Hepatocyte (in vitro differentiated cells): ENCODE measurements at regions not wholly inside any gene's neighbourhood (a gene's known extent, or its start where the extent isn't known, plus 50 kb on each side); places are given as distances from the start of the nearest gene placed in this dataset.

Source experiments
- EZH2 ChIP-seq: fragments of 200-600 bp; sonication (generic); IDR thresholded peaks from 2 replicates; pipeline ENCODE4 v1.6.1; 2016; ENCODE audit warnings: antibody characterized with exemption, mild to moderate bottlenecking, borderline replicate concordance
- EZH2phosphoT487 ChIP-seq: fragments of 200-600 bp; sonication (generic); IDR thresholded peaks from one replicate; pipeline ENCODE4 v1.6.1; 2018; ENCODE audit warnings: antibody characterized with exemption, mild to moderate bottlenecking, low read depth, moderate library complexity; ENCODE audit not compliant: unreplicated experiment, severe bottlenecking
- TF ChIP-seq, protein P1 (sequence below): fragments of 200-600 bp; sonication (generic); IDR thresholded peaks from 2 replicates; pipeline ENCODE4 v1.5.1; 2016; ENCODE audit warnings: antibody characterized with exemption, mild to moderate bottlenecking; ENCODE audit not compliant: poor library complexity

DNA sequence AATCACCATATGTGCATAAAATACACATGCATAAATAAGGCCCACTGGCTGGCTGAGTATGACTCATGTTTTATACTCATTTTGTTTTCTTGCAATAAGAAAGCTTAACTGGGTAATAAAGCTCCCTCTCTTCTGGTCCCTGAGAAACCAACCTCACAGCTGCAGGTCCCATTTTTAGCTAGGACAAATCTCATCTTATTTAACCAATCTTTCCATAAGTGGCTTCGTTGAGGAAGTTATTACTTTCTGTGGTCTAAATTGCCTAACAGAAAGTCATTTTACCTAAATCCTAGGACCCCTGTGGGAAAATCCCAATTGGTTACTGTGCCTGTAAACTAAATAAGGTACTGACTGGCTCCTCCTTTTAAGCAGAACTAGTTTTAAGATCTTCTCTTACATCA, 232.8 kb upstream of the FBXO33 start:
- TF ChIP-seq, protein P1, sequence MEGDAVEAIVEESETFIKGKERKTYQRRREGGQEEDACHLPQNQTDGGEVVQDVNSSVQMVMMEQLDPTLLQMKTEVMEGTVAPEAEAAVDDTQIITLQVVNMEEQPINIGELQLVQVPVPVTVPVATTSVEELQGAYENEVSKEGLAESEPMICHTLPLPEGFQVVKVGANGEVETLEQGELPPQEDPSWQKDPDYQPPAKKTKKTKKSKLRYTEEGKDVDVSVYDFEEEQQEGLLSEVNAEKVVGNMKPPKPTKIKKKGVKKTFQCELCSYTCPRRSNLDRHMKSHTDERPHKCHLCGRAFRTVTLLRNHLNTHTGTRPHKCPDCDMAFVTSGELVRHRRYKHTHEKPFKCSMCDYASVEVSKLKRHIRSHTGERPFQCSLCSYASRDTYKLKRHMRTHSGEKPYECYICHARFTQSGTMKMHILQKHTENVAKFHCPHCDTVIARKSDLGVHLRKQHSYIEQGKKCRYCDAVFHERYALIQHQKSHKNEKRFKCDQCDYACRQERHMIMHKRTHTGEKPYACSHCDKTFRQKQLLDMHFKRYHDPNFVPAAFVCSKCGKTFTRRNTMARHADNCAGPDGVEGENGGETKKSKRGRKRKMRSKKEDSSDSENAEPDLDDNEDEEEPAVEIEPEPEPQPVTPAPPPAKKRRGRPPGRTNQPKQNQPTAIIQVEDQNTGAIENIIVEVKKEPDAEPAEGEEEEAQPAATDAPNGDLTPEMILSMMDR, result no peak
- TF ChIP-seq EZH2 (no peak), EZH2phosphoT487 (no peak)
